Gastroesophageal sphincter (tissue), 4 donors: ENCODE measurements at regions not wholly inside any gene's neighbourhood (a gene's known extent, or its start where the extent isn't known, plus 50 kb on each side); places are given as distances from the start of the nearest gene placed in this dataset.

Experiments
- ATAC-seq: fragments of 150-250 bp; one replicate; pipeline ENCODE4 v1.9.1; 2016; ENCODE audit warnings: mild to moderate bottlenecking, moderate library complexity
- H3K27ac ChIP-seq, 4 donors: fragments of 200-600 bp; sonication (generic) in 3 of 4; 1 replicate in 3 of 4; 2 replicates in 1 of 4; pipeline ENCODE4 v1.5.1; 2016 to 2019
- H3K27me3 ChIP-seq: fragments of 200-600 bp; sonication (generic); one replicate; pipeline ENCODE4 v1.5.1; 2019
- H3K36me3 ChIP-seq, 2 donors: fragments of 200-600 bp; sonication (generic); one replicate each; pipeline ENCODE4 v1.5.1; 2019; ENCODE audit warnings: control low read depth in 1 of 2
- H3K4me1 ChIP-seq, 3 donors: fragments of 200-600 bp; sonication (generic); 1 replicate in 2 of 3; 2 replicates in 1 of 3; pipeline ENCODE4 v1.5.1; 2016 to 2019; ENCODE audit warnings: control low read depth in 2 of 3
- H3K4me3 ChIP-seq, 2 donors: fragments of 200-600 bp; sonication (generic); one replicate each; pipeline ENCODE4 v1.5.1; 2019; ENCODE audit warnings: mild to moderate bottlenecking in 1 of 2, moderate library complexity in 1 of 2
- H3K9me3 ChIP-seq, 3 donors: fragments of 200-600 bp; sonication (generic); one replicate each; pipeline ENCODE4 v1.5.1; 2017 to 2019; ENCODE audit warnings: control low read depth in 2 of 3
- CTCF ChIP-seq, 4 experiments: fragments of 200-600 bp in 2 of 4; fragments of 450-650 bp in 2 of 4; sonication (generic) in 1 of 4; IDR thresholded peaks; one replicate each; pipeline ENCODE4 v1.5.1; 2017 to 2019; ENCODE audit warnings: antibody characterized with exemption in 4 of 4, mild to moderate bottlenecking in 2 of 4, moderate library complexity in 2 of 4
- EP300 ChIP-seq: sonication (generic); formaldehyde crosslinking; IDR thresholded peaks from one replicate; pipeline ENCODE4 v1.6.1; 2017; ENCODE audit warnings: antibody characterized with exemption, mild to moderate bottlenecking
- POLR2A ChIP-seq, 2 donors: fragments of 450-650 bp; IDR thresholded peaks; one replicate each; pipeline ENCODE4 v1.6.1; 2017; ENCODE audit warnings: antibody characterized with exemption in 2 of 2, mild to moderate bottlenecking in 2 of 2, moderate library complexity in 1 of 2
- POLR2AphosphoS5 ChIP-seq: sonication (generic); formaldehyde crosslinking; IDR thresholded peaks from one replicate; pipeline ENCODE4 v1.6.1; 2017; ENCODE audit warnings: antibody characterized with exemption
- WGBS, 2 donors: methylation state at CpG; one replicate each; pipeline ENCODE4 v1.1.5; 2018; ENCODE audit warnings: low coverage in 1 of 2; 5-methylcytosine and 5-hydroxymethylcytosine counted together

GRCh38 chr2:8324164-8324856 is 357.5 kb upstream of the ID2 start:
- Histone ChIP-seq H3K27ac (no peak overlapping the region), H3K36me3 (no peaks in the 10 kb centered on the region), H3K4me3 (no peak overlapping the region), H3K27me3 (no peaks in the 10 kb centered on the region), H3K9me3 (no peaks in the 10 kb centered on the region), H3K4me1 (peaks cover 0 to 8% (median 0%) of the 10 kb centered on the region in 3 donors)
- WGBS, 2 donors = 64 to 66% methylated on average over 7 to 9 of the region's 11 CpGs
- no peak for TF ChIP-seq POLR2A (IDR thresholded peaks at IDR 0.05)
- no peak for TF ChIP-seq CTCF (IDR thresholded peaks at IDR 0.05)
- no peak for TF ChIP-seq POLR2AphosphoS5
- no peak for TF ChIP-seq EP300
- ATAC-seq = no peak

- peaks cover 0 to 14% (median 0%) of the 10 kb centered on the region in 3 donors for H3K4me1 ChIP-seq
- no peak overlapping the region for H3K27ac ChIP-seq
- H3K9me3 ChIP-seq = no peaks in the 10 kb centered on the region
- no peak for ATAC-seq
- WGBS, 2 donors = 53 to 58% methylated on average over 4 to 5 of the region's 5 CpGs
- H3K36me3 ChIP-seq = no peaks in the 10 kb centered on the region
- TF ChIP-seq POLR2A (IDR thresholded peaks at IDR 0.05) = no peak
- TF ChIP-seq POLR2AphosphoS5 = no peak
- no peak for TF ChIP-seq CTCF (IDR thresholded peaks at IDR 0.05)
- TF ChIP-seq EP300 = no peak
- no peak overlapping the region for H3K4me3 ChIP-seq
- no peaks in the 10 kb centered on the region for H3K27me3 ChIP-seq
These were observed 357.0 kb upstream of the ID2 start for GRCh38 chr2:8324901-8325300.

- TF ChIP-seq POLR2A (IDR thresholded peaks at IDR 0.05) (no peak), EP300 (no peak), POLR2AphosphoS5 (no peak), CTCF (IDR thresholded peaks at IDR 0.05) (no peak)
- Histone ChIP-seq H3K9me3 (no peaks in the 10 kb centered on the region), H3K27me3 (no peaks in the 10 kb centered on the region), H3K36me3 (no peaks in the 10 kb centered on the region), H3K27ac (no peak overlapping the region), H3K4me1 (peaks cover 0 to 20% (median 0%) of the 10 kb centered on the region in 3 donors), H3K4me3 (no peak overlapping the region)
- no peak for ATAC-seq
- 93% methylated on average over 2 of the region's 8 CpGs; no CpG with 5 or more reads in 1 of the 2 donors for WGBS, 2 donors
These were observed 354.3 kb upstream of the ID2 start for GRCh38 chr2:8327371-8328100.

- WGBS, 2 donors = no CpG with 5 or more reads among the region's 4 CpGs
- no peaks in the 10 kb centered on the region for H3K27me3 ChIP-seq
- H3K36me3 ChIP-seq = no peaks in the 10 kb centered on the region
- no peaks in the 10 kb centered on the region for H3K9me3 ChIP-seq
- H3K4me1 ChIP-seq = peaks cover 0 to 20% (median 0%) of the 10 kb centered on the region in 3 donors
- TF ChIP-seq POLR2AphosphoS5 (peak; percentile 27), POLR2A (IDR thresholded peaks at IDR 0.05) (no peak), CTCF (IDR thresholded peaks at IDR 0.05) (no peak), EP300 (no peak)
- no peak overlapping the region for H3K4me3 ChIP-seq
- no peak for ATAC-seq
- no peak overlapping the region for H3K27ac ChIP-seq
These were observed 353.6 kb upstream of the ID2 start for GRCh38 chr2:8328217-8328616.
